GM21786 (cell line): ENCODE measurements at regions not wholly inside any gene's neighbourhood (a gene's known extent, or its start where the extent isn't known, plus 50 kb on each side); places are given as distances from the start of the nearest gene placed in this dataset.

Experiments
- ATAC-seq: cut with Tn5 transposase; IDR thresholded peaks from one replicate; pipeline ENCODE4 v1.9.1; 2021; ENCODE audit not compliant: unreplicated experiment

DNA sequence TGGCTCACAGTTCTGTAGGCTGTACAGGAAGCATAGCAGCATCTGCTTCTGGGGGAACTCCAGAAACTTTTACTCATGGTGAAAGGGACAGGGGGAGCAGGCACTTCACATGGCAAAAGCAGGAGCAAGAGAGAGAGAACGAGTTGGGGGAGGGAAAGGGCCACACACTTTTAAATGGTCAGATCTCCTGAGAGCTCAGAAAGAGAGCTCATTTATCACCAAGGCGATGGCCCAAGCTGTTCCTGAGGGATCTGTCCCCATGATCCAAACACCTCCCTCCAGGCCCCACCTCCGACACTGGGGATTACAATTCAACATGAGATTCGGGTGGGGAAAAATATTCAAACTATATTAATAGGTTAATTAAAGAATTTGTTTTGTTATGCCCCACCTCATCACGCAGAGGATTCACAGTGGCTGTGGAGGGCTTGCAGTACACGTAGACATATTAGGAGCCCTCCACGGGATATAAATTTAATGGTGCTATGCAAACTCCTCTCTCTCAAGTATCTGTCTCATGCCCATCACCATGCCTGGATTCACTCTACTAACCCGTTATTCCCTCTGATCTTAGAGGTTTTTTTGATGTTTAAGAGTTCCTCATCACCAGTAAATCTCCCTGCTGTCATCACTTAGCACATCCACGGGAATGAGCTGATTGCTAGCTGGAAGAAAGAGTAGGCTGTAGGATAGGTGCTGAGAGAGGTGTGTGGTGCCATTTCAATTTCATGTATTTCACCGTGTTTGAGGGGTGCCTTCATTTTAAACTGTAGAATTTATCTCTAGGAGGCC is 84.5 kb upstream of the ARHGAP28 start:
- ATAC-seq, result no peak

DNA sequence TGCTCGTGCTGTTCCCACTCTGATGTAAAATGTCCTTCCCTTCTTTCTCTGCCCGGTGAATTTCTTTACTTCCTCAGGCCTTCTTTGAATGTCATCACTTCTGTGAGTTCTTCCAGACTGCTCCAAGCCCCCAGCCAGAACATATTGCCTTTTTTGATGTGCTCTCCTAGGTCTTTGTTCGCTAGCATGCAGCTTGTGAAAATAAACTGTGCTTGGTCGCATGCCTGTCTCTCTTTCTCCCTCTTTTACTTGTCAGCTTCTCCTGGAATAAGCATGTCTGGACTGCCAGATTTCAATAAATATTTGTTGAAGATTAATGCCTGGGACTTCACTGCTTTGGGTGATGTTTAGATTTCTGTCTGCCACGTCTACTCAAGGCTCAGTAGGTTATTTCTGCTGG is 82.7 kb upstream of the ARHGAP28 start:
- no peak for ATAC-seq

DNA sequence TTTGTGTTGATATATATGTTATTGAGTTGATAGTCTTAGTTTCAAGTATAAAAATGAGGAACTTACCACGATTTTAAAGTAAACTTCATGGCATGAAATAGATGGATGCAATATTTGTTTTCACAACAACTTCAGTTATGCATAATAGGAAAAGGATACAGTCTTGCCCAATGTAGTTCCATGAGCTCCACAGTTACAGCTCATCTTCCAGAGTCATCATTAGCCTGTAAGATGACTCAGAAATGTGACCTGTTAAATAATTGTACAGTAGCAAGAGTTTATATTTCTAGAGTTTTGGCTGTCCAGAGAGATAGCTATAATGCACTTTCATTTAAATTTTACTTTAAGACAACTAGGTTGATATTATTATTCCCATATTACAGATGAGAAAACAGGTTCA is 80.9 kb upstream of the ARHGAP28 start:
- ATAC-seq, result no peak

DNA sequence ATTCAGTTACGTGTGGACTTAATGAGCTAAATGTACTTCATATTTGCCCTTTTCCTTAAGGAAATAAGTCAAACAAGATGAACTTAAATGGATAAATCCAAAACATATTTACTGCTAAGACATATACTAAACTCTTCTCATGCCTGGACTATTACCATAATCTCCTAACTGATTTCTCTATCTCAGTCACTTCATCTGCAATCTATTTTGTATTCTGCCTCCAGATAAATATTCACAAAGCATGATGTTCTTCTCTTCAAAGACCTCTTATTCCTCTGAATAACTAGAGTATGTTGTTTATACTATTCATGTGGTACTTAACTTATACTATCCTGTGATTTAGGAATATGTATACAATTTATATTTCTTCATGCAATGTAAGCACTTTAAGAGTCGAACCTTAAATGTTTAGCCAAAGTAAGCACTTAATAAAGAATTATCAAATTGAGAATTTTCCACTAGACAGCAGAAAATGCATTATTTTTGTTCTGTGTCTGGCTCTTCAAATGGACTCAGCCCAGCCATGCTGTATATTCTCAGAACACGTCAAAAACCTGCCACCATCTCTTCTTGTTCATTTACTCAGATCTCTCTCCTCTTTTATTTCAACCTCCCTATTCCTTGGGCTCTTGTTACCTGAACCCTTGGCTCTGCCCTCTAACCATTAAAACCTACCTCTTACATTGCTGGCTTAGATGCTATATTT is 79.9 kb upstream of the ARHGAP28 start:
- no peak for ATAC-seq

DNA sequence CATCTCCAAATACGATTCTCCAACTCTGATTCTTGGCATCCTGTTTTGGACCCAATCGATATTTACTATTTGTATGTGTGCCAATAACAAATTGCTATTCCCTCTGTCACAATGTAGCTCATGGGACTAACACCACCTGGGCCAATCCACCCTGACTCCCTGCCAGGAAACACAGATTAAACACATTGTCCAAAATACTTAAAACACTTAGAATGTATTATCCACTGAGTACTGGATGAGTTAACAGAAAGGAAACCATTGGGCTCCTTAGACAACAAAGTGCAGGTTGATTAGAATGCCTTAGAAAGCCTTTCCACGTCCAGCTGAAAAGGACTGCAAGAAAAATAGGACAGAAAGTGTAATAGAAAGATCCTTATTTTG is 79.4 kb upstream of the ARHGAP28 start:
- no peak for ATAC-seq

DNA sequence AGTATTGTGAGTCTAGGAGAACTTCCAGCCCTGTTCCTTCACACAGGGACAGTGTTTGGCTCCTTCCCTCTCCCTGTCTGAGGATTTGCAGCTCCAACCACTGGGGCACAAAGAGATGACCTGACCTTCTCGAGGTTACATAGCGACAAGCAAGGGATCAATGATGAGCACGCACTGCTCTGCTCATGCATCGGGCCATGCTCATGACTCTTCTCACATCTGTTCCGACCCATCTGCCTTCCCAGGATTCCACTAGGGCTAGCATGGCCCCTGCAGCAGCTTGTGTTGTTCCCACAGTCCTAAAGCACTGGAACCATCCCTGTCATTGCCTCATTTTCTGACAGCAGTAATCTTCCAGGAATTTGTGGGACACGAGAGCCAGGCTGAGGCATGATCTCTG is 78.8 kb upstream of the ARHGAP28 start:
- ATAC-seq, result no peak

DNA sequence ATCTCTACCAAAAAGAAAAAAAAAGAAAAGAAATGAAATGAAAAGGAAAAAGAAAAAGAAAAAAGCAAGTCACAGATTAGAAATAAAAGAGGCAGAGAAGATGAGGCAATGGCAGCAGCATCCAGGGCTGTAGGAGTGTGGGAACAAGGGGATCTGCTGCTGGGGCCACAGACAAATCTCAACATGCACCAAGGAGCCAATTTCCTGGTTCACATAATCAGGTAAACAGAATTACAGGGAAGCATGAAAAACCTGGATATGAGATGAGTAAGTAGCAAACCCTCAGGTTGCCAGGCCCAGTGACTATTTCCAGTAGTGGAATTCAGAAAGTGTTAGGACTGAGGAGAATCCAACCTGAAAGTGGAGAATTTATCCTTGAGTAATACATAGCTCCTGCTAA is 77.4 kb upstream of the ARHGAP28 start:
- no peak for ATAC-seq

DNA sequence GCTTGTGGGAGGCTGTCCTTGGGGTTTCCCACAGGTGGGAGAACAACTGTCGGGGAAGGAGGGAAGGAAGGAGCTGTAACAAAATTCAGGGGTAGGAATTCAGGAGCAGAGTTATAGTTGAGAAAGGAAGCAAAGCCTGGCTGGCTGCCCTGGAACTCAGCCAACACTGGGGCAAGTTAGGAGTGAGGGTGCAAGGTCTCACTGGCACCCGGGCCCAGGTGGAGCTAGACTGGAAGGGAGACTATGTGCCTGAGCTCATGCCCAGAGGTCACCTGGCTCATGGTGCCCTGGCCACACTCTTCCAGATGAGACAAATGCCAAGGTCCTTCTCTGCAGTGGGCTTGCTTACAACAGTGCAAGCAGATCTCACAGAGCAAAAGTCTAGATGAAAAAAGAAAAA is 75.6 kb upstream of the ARHGAP28 start:
- ATAC-seq, result no peak

DNA sequence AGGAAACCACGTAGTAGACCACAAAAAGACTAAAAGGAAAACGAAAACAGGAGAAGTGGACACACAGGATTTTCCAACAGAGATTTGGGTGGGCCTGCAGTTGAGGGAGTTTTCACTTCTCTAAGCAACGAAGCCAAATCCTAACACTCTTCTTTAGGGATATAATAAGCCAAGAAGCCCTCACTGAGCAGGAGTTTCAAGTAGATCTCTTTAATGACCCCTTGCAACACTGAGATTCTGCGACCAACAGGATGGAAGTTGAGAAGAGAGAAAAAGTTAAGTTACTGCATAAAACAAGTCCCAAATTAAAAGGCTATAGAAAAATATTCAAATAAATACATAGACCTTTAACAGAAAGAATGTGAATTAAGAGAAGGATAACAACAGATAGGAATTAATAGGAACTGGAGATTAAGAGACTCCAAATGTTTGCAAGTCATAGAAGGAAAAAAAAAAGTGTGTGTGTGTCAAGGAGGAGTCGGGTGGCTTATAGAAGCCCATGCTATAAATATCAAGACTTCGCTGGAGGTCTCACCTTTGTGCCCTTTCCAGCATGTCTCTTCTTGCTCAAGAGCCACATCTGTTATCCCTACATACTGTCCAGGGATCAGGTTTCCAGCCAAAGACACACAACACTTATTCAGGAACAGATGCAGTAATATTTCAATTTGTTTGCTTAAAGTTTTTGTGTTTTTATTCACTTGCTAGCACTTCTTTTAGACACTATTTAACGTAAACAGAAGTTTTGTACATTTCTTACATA is 69.4 kb upstream of the ARHGAP28 start:
- ATAC-seq, result no peak

DNA sequence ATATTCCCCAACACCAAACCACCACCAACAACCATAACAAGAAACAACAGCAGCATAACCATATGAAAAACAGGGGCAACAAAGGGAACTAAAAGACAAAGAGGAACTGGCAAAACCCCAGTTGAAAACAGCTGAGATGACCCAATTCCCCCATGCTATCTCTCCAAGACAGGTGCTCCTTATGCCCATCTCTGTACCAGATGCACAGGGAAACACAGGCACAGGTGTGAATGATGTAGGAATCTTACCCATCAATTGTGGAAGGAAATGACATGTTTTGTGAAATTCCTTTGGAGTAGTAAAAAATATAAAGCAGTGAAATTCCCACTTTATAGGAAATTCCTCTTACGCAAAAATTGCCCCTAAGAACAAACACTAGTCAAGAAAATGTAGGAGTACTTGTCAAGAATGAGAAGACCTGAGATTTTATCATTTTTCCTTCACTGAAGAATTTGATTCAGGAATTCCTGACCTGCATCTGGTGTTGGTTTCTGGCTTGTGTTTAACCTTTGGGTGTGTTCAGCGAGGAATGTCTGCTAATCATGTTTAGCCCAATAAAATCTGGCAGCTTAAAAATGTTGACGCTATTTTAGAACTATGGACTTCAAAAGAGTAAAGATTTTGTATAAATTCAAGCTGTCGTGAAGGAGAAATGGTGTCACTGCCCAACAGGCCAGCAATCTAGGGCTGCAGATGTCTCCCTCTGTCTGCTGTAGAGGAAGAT is 67.7 kb upstream of the ARHGAP28 start:
- no peak for ATAC-seq

DNA sequence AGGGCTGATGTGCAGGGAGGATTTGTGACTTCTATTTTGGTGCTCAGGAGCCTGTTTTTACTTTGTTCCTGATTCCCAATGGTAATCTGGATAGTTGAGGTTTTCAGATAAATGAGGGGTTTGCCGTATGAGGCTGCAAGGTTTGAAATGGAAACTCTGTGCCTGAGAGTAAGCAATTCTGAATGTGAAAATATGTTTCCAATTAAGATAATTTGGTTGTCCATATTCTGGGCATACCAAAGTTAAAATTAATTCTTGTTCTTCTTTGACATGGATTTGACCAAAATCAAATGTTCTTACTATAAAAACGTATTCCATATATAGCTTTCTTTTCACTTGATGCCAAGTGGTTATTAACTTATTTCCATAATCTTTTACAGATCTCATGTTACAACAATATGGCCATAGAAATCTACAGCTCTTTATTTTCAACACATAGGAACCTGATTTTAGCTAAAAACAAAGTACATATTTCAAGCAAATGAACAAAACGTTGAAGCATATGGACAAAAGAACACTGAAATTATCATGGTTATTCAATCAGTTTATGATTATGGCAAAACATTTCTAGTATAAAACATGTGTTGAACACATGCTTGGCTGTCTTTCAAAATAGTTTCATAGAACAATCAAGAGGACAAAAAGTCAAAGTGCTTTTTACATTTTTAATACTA is 63.4 kb upstream of the ARHGAP28 start:
- no peak for ATAC-seq

DNA sequence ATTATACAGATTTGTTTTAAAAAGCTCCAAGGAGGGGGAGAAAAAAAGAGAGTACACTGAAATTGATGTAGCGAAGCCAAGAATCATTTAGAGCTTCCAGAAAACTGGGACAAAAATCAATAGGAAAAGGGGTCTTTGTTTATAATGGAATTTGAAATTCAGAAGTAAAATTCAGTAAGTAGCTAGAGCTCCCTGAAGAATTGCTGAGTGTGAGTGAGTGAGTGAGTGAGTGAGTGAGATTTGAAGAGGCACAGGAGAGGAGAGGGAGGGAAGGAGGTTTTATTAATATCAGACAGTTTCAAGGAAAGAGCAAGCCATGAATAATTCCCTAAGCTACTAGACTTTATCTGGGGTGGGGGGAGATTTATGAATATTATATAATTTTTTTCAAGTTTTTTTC is 60.7 kb upstream of the ARHGAP28 start:
- ATAC-seq, result no peak

DNA sequence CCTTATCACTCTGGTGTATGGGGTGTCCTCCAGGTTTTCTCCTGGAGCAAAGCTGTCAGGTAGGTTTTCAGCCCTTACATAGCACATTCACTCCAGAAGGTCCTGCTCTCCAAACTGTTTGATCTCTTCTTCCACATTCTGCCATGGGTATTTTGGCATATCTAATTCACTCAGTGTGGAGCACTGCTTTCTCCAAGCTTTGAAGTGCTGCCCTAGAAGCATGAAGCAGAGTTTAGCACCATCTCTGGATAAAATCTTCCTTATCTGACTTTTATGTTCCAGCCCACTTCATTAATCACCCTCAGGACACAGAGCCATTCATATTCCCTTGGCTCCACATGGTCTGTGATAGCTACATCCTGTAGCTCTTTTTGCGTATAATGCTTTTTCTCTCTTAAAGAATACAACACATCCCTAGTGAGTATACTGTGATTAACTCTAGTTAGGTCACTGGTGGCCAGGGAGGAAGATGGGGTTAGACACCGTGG is 56.7 kb upstream of the ARHGAP28 start:
- ATAC-seq, result no peak

DNA sequence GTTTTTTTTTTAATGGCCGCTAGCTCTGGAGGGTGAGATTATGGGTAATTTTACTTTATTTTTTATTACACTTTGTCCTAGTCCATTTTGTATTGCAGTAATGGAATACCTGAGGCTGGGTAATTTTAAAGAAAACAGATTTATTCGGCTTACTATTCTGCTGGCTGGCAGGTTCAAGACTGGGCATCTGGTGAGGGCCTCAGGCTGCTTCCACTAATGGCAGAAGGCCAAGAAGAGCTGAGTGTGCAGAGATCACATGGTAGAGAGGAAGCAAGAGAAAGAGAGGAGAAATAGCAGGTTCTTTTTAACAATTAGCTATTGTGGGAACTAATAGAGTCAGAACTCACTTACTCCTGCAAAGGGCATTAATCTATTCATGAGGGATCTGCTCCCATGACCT is 52.4 kb upstream of the ARHGAP28 start:
- no peak for ATAC-seq

DNA sequence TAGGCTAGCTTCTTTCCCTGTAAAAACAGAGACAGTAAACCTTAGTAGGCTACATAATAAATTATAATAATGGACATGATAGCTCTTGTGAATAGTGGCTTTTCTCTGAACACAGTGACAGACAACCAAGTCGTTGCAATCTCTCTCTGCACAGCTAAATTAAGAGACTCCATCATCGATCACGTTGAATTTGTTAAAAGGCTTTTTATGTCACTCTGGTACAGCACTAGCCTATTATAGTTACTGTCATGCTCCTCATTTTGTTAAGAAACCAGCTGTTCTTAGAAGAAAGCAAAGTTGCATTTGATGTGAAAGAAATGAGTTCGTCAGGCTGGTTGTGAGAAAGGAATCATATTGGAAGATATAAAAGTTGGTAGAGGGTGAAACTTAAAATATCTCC is 50.3 kb upstream of the ARHGAP28 start:
- ATAC-seq, result no peak
